Esophagus squamous epithelium (tissue), 4 donors: ENCODE measurements at regions not wholly inside any gene's neighbourhood (a gene's known extent, or its start where the extent isn't known, plus 50 kb on each side); places are given as distances from the start of the nearest gene placed in this dataset.

ENCODE experiments used
- CTCF ChIP-seq, 6 experiments: fragments of 450-650 bp in 4 of 6; fragments of 200-600 bp in 2 of 6; sonication (generic) in 2 of 6; IDR thresholded peaks; one replicate each; pipeline ENCODE4 v1.5.1; 2016 to 2019; ENCODE audit warnings: antibody characterized with exemption in 6 of 6, mild to moderate bottlenecking in 4 of 6, moderate library complexity in 4 of 6
- POLR2A ChIP-seq, 4 donors: fragments of 450-650 bp; IDR thresholded peaks; one replicate each; pipeline ENCODE4 v1.6.1; 2017; ENCODE audit warnings: antibody characterized with exemption in 4 of 4, mild to moderate bottlenecking in 4 of 4, moderate library complexity in 3 of 4

GRCh38 chr5:98563885-98564653 is 209.4 kb upstream of the RGMB start:
- no peak for TF ChIP-seq CTCF (IDR thresholded peaks at IDR 0.05)
- no peak for TF ChIP-seq POLR2A (IDR thresholded peaks at IDR 0.05)
